ENCODE measurements at regions not wholly inside any gene's neighbourhood (a gene's known extent, or its start where the extent isn't known, plus 50 kb on each side); places are given as distances from the start of the nearest gene placed in this dataset.

GRCh38 chr12:127046467-127046866 lies 1220.5 kb upstream of the TMEM132C start:
- TF ChIP-seq, protein P1, sequence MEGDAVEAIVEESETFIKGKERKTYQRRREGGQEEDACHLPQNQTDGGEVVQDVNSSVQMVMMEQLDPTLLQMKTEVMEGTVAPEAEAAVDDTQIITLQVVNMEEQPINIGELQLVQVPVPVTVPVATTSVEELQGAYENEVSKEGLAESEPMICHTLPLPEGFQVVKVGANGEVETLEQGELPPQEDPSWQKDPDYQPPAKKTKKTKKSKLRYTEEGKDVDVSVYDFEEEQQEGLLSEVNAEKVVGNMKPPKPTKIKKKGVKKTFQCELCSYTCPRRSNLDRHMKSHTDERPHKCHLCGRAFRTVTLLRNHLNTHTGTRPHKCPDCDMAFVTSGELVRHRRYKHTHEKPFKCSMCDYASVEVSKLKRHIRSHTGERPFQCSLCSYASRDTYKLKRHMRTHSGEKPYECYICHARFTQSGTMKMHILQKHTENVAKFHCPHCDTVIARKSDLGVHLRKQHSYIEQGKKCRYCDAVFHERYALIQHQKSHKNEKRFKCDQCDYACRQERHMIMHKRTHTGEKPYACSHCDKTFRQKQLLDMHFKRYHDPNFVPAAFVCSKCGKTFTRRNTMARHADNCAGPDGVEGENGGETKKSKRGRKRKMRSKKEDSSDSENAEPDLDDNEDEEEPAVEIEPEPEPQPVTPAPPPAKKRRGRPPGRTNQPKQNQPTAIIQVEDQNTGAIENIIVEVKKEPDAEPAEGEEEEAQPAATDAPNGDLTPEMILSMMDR (conservative IDR thresholded peaks at IDR 0.05) = no peak
- TF ChIP-seq ZFX (IDR thresholded peaks at IDR 0.05) = no peak
